ENCODE measurements at regions not wholly inside any gene's neighbourhood (a gene's known extent, or its start where the extent isn't known, plus 50 kb on each side); places are given as distances from the start of the nearest gene placed in this dataset.

GRCh38 chr5:110815916-110816605, 77.3 kb downstream of the SLC25A46 start:
- TF ChIP-seq CTCF (IDR thresholded peaks at IDR 0.05; ENCODE audit: low read length) (no peak), EZH2 (IDR thresholded peaks at IDR 0.05; ENCODE audit: borderline replicate concordance, low read length) (no peak)
